ENCODE measurements at regions not wholly inside any gene's neighbourhood (a gene's known extent, or its start where the extent isn't known, plus 50 kb on each side); places are given as distances from the start of the nearest gene placed in this dataset.

DNA sequence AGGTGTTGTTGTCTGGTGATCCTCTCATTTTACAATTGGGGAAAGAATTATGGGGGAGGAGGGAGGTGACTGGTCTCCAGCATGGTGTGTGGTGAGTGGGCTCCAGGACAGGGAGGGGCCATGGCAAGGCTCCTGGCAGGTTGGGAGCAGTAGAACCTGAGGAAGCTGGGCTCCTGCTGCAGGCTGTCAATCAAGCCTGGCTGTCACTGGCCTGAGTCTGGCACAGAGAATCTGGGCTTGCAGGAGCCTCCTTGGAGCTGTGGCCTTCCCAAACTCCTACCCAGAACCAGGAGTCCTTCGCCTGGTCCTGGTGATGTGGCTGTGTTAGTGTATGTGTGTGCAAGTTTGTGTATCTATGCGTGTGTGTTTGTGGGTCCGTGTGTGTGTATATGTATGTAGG is 131.9 kb upstream of the CSF3R start:
- Histone ChIP-seq H3K4me1 (ENCODE audit: control insufficient read depth in 4 of 4, insufficient read depth in 4 of 4, low read length in 3 of 4) (no peaks in the 10 kb centered on the region), H3K27me3 (ENCODE audit: control insufficient read depth in 4 of 4, insufficient read depth in 4 of 4, low read length in 3 of 4) (peaks cover 0 to 3% (median 0%) of the 10 kb centered on the region in 4 donors), H3K4me3 (ENCODE audit: low read depth in 1 of 3, low read length in 3 of 3) (no peak overlapping the region), H3K27ac (ENCODE audit: low read depth in 1 of 2, low read length in 2 of 2) (no peak overlapping the region), H3K9me3 (ENCODE audit: control insufficient read depth in 4 of 4, low read length in 3 of 4) (no peaks in the 10 kb centered on the region), H3K36me3 (ENCODE audit: control insufficient read depth in 4 of 4, insufficient read depth in 3 of 4, low read depth in 1 of 4, low read length in 3 of 4) (no peaks in the 10 kb centered on the region), H3K9ac (ENCODE audit: low read depth in 1 of 2, low read length in 2 of 2) (no peak overlapping the region)
- 88% methylated on average over 3 of the region's 3 CpGs for WGBS
- TF ChIP-seq, protein P1, sequence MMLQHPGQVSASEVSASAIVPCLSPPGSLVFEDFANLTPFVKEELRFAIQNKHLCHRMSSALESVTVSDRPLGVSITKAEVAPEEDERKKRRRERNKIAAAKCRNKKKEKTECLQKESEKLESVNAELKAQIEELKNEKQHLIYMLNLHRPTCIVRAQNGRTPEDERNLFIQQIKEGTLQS (IDR thresholded peaks at IDR 0.05): no peak
- TF ChIP-seq RXRA (IDR thresholded peaks at IDR 0.05) (no peak), FOXA2 (IDR thresholded peaks at IDR 0.05) (no peak), HNF4A (conservative IDR thresholded peaks at IDR 0.05) (no peak), YY1 (IDR thresholded peaks at IDR 0.05) (no peak), FOXA1 (IDR thresholded peaks at IDR 0.05) (no peak)
- no peak for DNase-seq (ENCODE audit: low spot score)

DNA sequence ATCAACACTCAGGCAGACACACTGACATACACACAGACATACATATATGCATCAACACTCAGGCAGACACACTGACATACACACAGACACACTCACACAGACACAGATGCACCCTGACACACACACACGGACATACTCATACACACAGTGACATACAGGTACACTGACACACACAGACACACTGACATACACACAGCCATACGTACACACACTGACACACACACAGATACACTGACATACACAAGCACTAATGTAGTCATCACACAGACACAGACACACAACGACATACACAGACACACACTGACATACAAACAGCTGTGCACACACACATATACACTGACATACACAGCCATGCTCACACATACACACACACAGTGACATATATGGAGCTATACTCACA is 131.0 kb upstream of the CSF3R start:
- WGBS: 80% methylated on average over 3 of the region's 3 CpGs

DNA sequence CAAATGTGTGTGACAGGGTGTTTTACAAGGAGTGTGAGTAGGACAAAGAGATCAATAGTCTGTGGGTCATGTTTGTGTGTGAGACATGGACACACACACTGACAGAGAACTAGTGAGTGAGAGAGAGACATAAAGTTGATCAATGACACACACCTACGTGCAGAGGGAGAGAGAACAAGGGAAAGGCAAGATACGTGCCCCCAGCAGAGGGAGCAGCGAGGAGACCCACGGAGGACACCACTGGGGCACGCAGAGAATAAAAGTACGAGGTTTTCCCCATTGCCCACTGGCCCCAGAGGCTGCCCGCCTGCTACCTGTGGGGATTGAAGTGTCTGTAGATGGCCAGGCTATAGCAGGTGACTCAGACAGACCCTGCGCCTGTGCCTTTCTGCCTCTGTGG is 130.2 kb upstream of the CSF3R start:
- no peaks in the 10 kb centered on the region for H3K36me3 ChIP-seq (ENCODE audit: control insufficient read depth in 4 of 4, insufficient read depth in 3 of 4, low read depth in 1 of 4, low read length in 3 of 4)
- H3K9ac ChIP-seq (ENCODE audit: low read depth in 1 of 2, low read length in 2 of 2): no peak overlapping the region
- no peaks in the 10 kb centered on the region for H3K4me1 ChIP-seq (ENCODE audit: control insufficient read depth in 4 of 4, insufficient read depth in 4 of 4, low read length in 3 of 4)
- no peak overlapping the region for H3K4me3 ChIP-seq (ENCODE audit: low read depth in 1 of 3, low read length in 3 of 3)
- H3K27ac ChIP-seq (ENCODE audit: low read depth in 1 of 2, low read length in 2 of 2): no peak overlapping the region
- TF ChIP-seq EGR1 (IDR thresholded peaks at IDR 0.05; ENCODE audit: low read depth in 2 of 2) (no peak), HNF4A (conservative IDR thresholded peaks at IDR 0.05) (no peak), NR2F2 (IDR thresholded peaks at IDR 0.05) (no peak), JUND (IDR thresholded peaks at IDR 0.05) (no peak), FOXA2 (IDR thresholded peaks at IDR 0.05) (no peak), RAD21 (IDR thresholded peaks at IDR 0.05) (no peak)
- TF ChIP-seq, protein P2, sequence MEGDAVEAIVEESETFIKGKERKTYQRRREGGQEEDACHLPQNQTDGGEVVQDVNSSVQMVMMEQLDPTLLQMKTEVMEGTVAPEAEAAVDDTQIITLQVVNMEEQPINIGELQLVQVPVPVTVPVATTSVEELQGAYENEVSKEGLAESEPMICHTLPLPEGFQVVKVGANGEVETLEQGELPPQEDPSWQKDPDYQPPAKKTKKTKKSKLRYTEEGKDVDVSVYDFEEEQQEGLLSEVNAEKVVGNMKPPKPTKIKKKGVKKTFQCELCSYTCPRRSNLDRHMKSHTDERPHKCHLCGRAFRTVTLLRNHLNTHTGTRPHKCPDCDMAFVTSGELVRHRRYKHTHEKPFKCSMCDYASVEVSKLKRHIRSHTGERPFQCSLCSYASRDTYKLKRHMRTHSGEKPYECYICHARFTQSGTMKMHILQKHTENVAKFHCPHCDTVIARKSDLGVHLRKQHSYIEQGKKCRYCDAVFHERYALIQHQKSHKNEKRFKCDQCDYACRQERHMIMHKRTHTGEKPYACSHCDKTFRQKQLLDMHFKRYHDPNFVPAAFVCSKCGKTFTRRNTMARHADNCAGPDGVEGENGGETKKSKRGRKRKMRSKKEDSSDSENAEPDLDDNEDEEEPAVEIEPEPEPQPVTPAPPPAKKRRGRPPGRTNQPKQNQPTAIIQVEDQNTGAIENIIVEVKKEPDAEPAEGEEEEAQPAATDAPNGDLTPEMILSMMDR (IDR thresholded peaks at IDR 0.05; ENCODE audit: low read depth, low read length, missing input control): no peak
- H3K9me3 ChIP-seq (ENCODE audit: control insufficient read depth in 4 of 4, low read length in 3 of 4): no peaks in the 10 kb centered on the region
- DNase-seq (ENCODE audit: low spot score): no peak
- H3K27me3 ChIP-seq (ENCODE audit: control insufficient read depth in 4 of 4, insufficient read depth in 4 of 4, low read length in 3 of 4): peaks cover 0 to 3% (median 0%) of the 10 kb centered on the region in 4 donors
- WGBS: 40% methylated on average over 8 of the region's 8 CpGs

More for the DNA sequence above, 131.0 kb upstream of the CSF3R start:
- Histone ChIP-seq H3K27ac (ENCODE audit: low read depth in 1 of 2, low read length in 2 of 2) (no peak overlapping the region), H3K27me3 (ENCODE audit: control insufficient read depth in 4 of 4, insufficient read depth in 4 of 4, low read length in 3 of 4) (peaks cover 0 to 3% (median 0%) of the 10 kb centered on the region in 4 donors), H3K4me3 (ENCODE audit: low read depth in 1 of 3, low read length in 3 of 3) (no peak overlapping the region), H3K36me3 (ENCODE audit: control insufficient read depth in 4 of 4, insufficient read depth in 3 of 4, low read depth in 1 of 4, low read length in 3 of 4) (no peaks in the 10 kb centered on the region), H3K4me1 (ENCODE audit: control insufficient read depth in 4 of 4, insufficient read depth in 4 of 4, low read length in 3 of 4) (no peaks in the 10 kb centered on the region), H3K9ac (ENCODE audit: low read depth in 1 of 2, low read length in 2 of 2) (no peak overlapping the region), H3K9me3 (ENCODE audit: control insufficient read depth in 4 of 4, low read length in 3 of 4) (no peaks in the 10 kb centered on the region)
- no peak for DNase-seq (ENCODE audit: low spot score)
- TF ChIP-seq HNF4A (conservative IDR thresholded peaks at IDR 0.05) (no peak), JUND (IDR thresholded peaks at IDR 0.05) (no peak), RXRA (IDR thresholded peaks at IDR 0.05) (no peak), NR2F2 (IDR thresholded peaks at IDR 0.05) (no peak), EGR1 (IDR thresholded peaks at IDR 0.05; ENCODE audit: low read depth in 2 of 2) (no peak), HNF4G (IDR thresholded peaks at IDR 0.05) (no peak), YY1 (IDR thresholded peaks at IDR 0.05) (no peak), GABPA (IDR thresholded peaks at IDR 0.05 in 1 of 2, conservative IDR thresholded peaks at IDR 0.05 in 1 of 2) (no peak), FOXA1 (IDR thresholded peaks at IDR 0.05) (no peak), SP1 (IDR thresholded peaks at IDR 0.05) (no peak)
- TF ChIP-seq, protein P1 (IDR thresholded peaks at IDR 0.05): no peak
- TF ChIP-seq, protein P2 (IDR thresholded peaks at IDR 0.05; ENCODE audit: low read depth, low read length, missing input control): no peak
- TF ChIP-seq, protein P3, sequence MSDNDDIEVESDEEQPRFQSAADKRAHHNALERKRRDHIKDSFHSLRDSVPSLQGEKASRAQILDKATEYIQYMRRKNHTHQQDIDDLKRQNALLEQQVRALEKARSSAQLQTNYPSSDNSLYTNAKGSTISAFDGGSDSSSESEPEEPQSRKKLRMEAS (IDR thresholded peaks at IDR 0.05): no peak

Measured in liver (tissue), 8 donors.